K562 (cell line): ENCODE measurements at regions not wholly inside any gene's neighbourhood (a gene's known extent, or its start where the extent isn't known, plus 50 kb on each side); places are given as distances from the start of the nearest gene placed in this dataset.

Source experiments
- ATAC-seq: fragments of 200-7000 bp; cut with Tn5 transposase; 3 replicates; pipeline ENCODE4 v1.9.1; 2020; ENCODE audit warnings: moderate library complexity
- BruUV-seq: library from RNA; stranded (reverse); fragments of 400-500 nt; replicated peaks from 2 replicates; lab custom pipeline; 2021; lab: Mats Ljungman, UMichigan
- CTCF ChIA-PET: fragments of 300-600 bp; formaldehyde crosslinking; extraction: SDS; loops from one replicate; lab custom pipeline; 2021; ENCODE audit warnings: low intra/inter-chr PET ratio; lab: Yijun Ruan, JAX
- POLR2A ChIA-PET: fragments of 300-600, 350-650 bp; sonication (Branson Sonifier 250); formaldehyde crosslinking; extraction: SDS; loops from one replicate; lab custom pipeline; 2021; ENCODE audit warnings: antibody characterized with exemption, inconsistent platforms; lab: Yijun Ruan, JAX
- DNase-seq, 4 experiments: peaks; one replicate each; pipeline versions ENCODE4 v3.0.0 to v3.0.0-alpha.2; 2011 to 2018; ENCODE audit warnings: low spot score in 3 of 4, mixed read lengths in 3 of 4; ENCODE audit errors: extremely low read depth in 1 of 4
- FAIRE-seq: peaks from 2 replicates; lab custom pipeline; 2011; peaks lifted over from hg19 to GRCh38; lab: Jason Lieb, UNC
- H2AFZ ChIP-seq: 2 replicates; pipeline ENCODE4 v1.6.0; 2011; ENCODE audit warnings: low read depth, low read length, control low read depth, inconsistent platforms
- H3K27ac ChIP-seq: fragments of 200-600 bp; 3 replicates; pipeline ENCODE4 v1.8.0; 2011; ENCODE audit warnings: low read depth, mild to moderate bottlenecking, control low read depth, inconsistent platforms, low read length, moderate library complexity, mixed read lengths; ENCODE audit errors: extremely low read depth
- H3K27me3 ChIP-seq, 2 experiments: fragments of 300-600 bp in 1 of 2; 2 replicates in 1 of 2; 3 replicates in 1 of 2; pipeline versions ENCODE4 v1.6.0 to v1.8.0; 2011; ENCODE audit warnings: inconsistent platforms in 2 of 2, low read length in 2 of 2, mild to moderate bottlenecking in 1 of 2, mixed read lengths in 1 of 2, moderate library complexity in 1 of 2; ENCODE audit not compliant: control insufficient read depth in 2 of 2, insufficient read depth in 2 of 2
- H3K36me3 ChIP-seq: fragments of 300-600 bp; 3 replicates; pipeline ENCODE4 v1.8.0; 2011; ENCODE audit warnings: mild to moderate bottlenecking, low read length, inconsistent platforms; ENCODE audit not compliant: control insufficient read depth, insufficient read depth
- H3K4me1 ChIP-seq, 2 experiments: fragments of 200-600 bp in 1 of 2; replicated peaks in 1 of 2; 2 replicates in 1 of 2; 3 replicates in 1 of 2; pipeline versions ENCODE4 v1.5.1 to v1.8.0; 2011; ENCODE audit warnings: inconsistent platforms in 2 of 2, low read length in 2 of 2, mild to moderate bottlenecking in 1 of 2, mixed read lengths in 1 of 2, moderate library complexity in 1 of 2; ENCODE audit not compliant: control insufficient read depth in 2 of 2, insufficient read depth in 2 of 2
- H3K4me2 ChIP-seq: 2 replicates; pipeline ENCODE4 v1.6.1; 2011; ENCODE audit warnings: low read length, control low read depth, inconsistent platforms, mixed read lengths; ENCODE audit not compliant: insufficient read depth
- H3K4me3 ChIP-seq: fragments of 200-600 bp; sonication (generic), shearing (Covaris generic); 2 replicates; pipeline ENCODE4 v1.5.1; 2016; ENCODE audit warnings: control low read depth, inconsistent platforms
- H3K79me2 ChIP-seq: fragments of 200-600 bp; 3 replicates; pipeline ENCODE4 v1.8.0; 2011; ENCODE audit warnings: low read length, inconsistent platforms; ENCODE audit not compliant: control insufficient read depth, insufficient read depth
- H3K9ac ChIP-seq, 2 experiments: 2 replicates each; pipeline versions ENCODE4 v1.6.0 to v1.6.1; 2011; ENCODE audit warnings: low read depth in 2 of 2, low read length in 2 of 2, control low read depth in 1 of 2, inconsistent platforms in 1 of 2, mild to moderate bottlenecking in 1 of 2, mixed read lengths in 1 of 2; ENCODE audit not compliant: insufficient read depth in 1 of 2
- H3K9me1 ChIP-seq: one replicate; pipeline ENCODE4 v1.6.0; 2011; ENCODE audit warnings: inconsistent platforms, mild to moderate bottlenecking, low read length, moderate library complexity; ENCODE audit not compliant: control insufficient read depth, insufficient read depth
- H3K9me3 ChIP-seq: replicated peaks from 2 replicates; pipeline ENCODE4 v1.5.1; 2011; ENCODE audit warnings: low read depth, low read length, inconsistent platforms; ENCODE audit not compliant: control insufficient read depth, insufficient read depth
- H4K20me1 ChIP-seq: replicated peaks from 2 replicates; pipeline ENCODE4 v1.6.1; 2011; ENCODE audit warnings: low read length, inconsistent platforms, mixed read lengths; ENCODE audit not compliant: control insufficient read depth, insufficient read depth
- BRF2 ChIP-seq: IDR thresholded peaks from 3 replicates; pipeline ENCODE4 v1.6.1; 2011; ENCODE audit warnings: borderline replicate concordance, mild to moderate bottlenecking; ENCODE audit not compliant: insufficient read length, insufficient read depth
- NCOA6 ChIP-seq: fragments of 450-650 bp; IDR thresholded peaks from 2 replicates; pipeline ENCODE4 v1.6.1; 2017; ENCODE audit warnings: mild to moderate bottlenecking
- PTBP1 ChIP-seq: fragments of 200-400 bp; formaldehyde crosslinking; IDR thresholded peaks from 2 replicates; pipeline ENCODE4 v1.6.1; 2017; ENCODE audit warnings: low read depth, low read length
- RBM39 ChIP-seq: fragments of 200-400 bp; formaldehyde crosslinking; optimal IDR thresholded peaks from 2 replicates; pipeline ENCODE3; 2018; ENCODE audit warnings: low read depth, low read length
- RNF2 ChIP-seq: sonication (generic); IDR thresholded peaks from 2 replicates; pipeline ENCODE4 v1.6.1; 2016
- ZEB2 ChIP-seq: fragments of 450-650 bp; IDR thresholded peaks from 2 replicates; pipeline ENCODE4 v1.6.1; 2016
- ZNF639 ChIP-seq, 2 experiments: fragments of 200-800 bp in 1 of 2; sonication (Bioruptor generic) in 1 of 2; sonication (generic) in 1 of 2; formaldehyde crosslinking in 1 of 2; IDR thresholded peaks in 1 of 2; conservative IDR thresholded peaks in 1 of 2; 2 replicates each; pipeline versions ENCODE4 v1.5.0 to v1.6.1; 2016 to 2020; ENCODE audit warnings: missing compliant biosample characterization in 1 of 2, missing genetic modification characterization in 1 of 2, missing genetic modification reagents in 1 of 2
- WGBS: fragments of 100-300 bp; shearing (Covaris generic); methylation state at CpG from one replicate; pipeline ENCODE4 v1.1.6; 2016; ENCODE audit warnings: low coverage, mixed read lengths; ENCODE audit not compliant: insufficient coverage; ENCODE audit errors: missing lambda C conversion rate; 5-methylcytosine and 5-hydroxymethylcytosine counted together
- in situ Hi-C: fragments of 300-500 bp; cut with MboI; formaldehyde crosslinking; loops from 4 replicates; pipeline ENCODE4 v1.15.0; 2018; ENCODE audit warnings: inconsistent platforms, mixed read lengths
- intact Hi-C: fragments of 100-400 bp; cut with micrococcal nuclease; formaldehyde crosslinking; loops from 2 replicates; pipeline ENCODE4 v1.14.2; 2022

- no peaks in the 10 kb centered on the region for H3K9me3 ChIP-seq
- no TSS peak for BruUV-seq
- in situ Hi-C loops, result no loop called here
- DNase-seq (no peak), FAIRE-seq (no peak), ATAC-seq (no peak)
- H4K20me1 ChIP-seq, result no peaks in the 10 kb centered on the region
- 3% methylated on average over 17 of the region's 25 CpGs for WGBS
- H3K9ac ChIP-seq, result no peak overlapping the region
- H3K36me3 ChIP-seq, result no peaks in the 10 kb centered on the region
- no peaks in the 10 kb centered on the region for H3K9me1 ChIP-seq
- CTCF ChIA-PET, result no interaction called here
- H2AFZ ChIP-seq, result no peak overlapping the region
- H3K4me2 ChIP-seq, result no peak overlapping the region
- H3K4me1 ChIP-seq, result no peaks in the 10 kb centered on the region
- no peak overlapping the region for H3K27ac ChIP-seq
- no peaks in the 10 kb centered on the region for H3K79me2 ChIP-seq
- POLR2A ChIA-PET, result interaction anchor here (0.6 kb wide), 1 partner anchor 291 kb away, joined by 3 read pairs; no protein-coding TSS in a partner anchor
- intact Hi-C loops, result no loop called here
- no peak overlapping the region for H3K4me3 ChIP-seq
- H3K27me3 ChIP-seq, result peaks cover 0 to 39% of the 10 kb centered on the region in 2 experiments; a peak in 2 of 5 replicates
- no peak for TF ChIP-seq PTBP1
- TF ChIP-seq NCOA6, result no peak
- TF ChIP-seq BRF2, result no peak
- no peak for TF ChIP-seq RBM39
- no peak for TF ChIP-seq ZNF639 (CRISPR knock-in tag; conservative IDR thresholded peaks at IDR 0.05 in 1 of 2, IDR thresholded peaks at IDR 0.05 in 1 of 2)
- no peak for TF ChIP-seq RNF2
- no peak for TF ChIP-seq ZEB2
- TF ChIP-seq, all 486 proteins: peak for 0
Observed at GRCh38 chr2:495745-496275, 181.4 kb downstream of the TMEM18 start.
